Right hindlimb (tissue), 1 donor: ENCODE measurements at regions not wholly inside any gene's neighbourhood (a gene's known extent, or its start where the extent isn't known, plus 50 kb on each side); places are given as distances from the start of the nearest gene placed in this dataset.
"Not testable (repeated sequence)": the region's sequence is repeated elsewhere in the genome, so short reads cannot be mapped to it uniquely, and the experiment has no call there.

ENCODE experiments used
- DNase-seq: peaks from one replicate; pipeline ENCODE4 v3.0.0-alpha.2; 2018

GRCh38 chr6:140354296-140354695 lies 979.8 kb upstream of the CITED2 start:
- DNase-seq = no peak

GRCh38 chr6:140353536-140353935 lies 979.1 kb upstream of the CITED2 start:
- no peak for DNase-seq

- no peak for DNase-seq
Measured at GRCh38 chr6:140346428-140346827, 972.0 kb upstream of the CITED2 start.

GRCh38 chr6:140345935-140346334 lies 971.5 kb upstream of the CITED2 start:
- DNase-seq = no peak

GRCh38 chr6:140344142-140344913 lies 969.9 kb upstream of the CITED2 start:
- DNase-seq = no peak

GRCh38 chr6:140343128-140343527 lies 968.7 kb upstream of the CITED2 start:
- no peak for DNase-seq

GRCh38 chr6:140341272-140341671 lies 966.8 kb upstream of the CITED2 start:
- no peak for DNase-seq

GRCh38 chr6:140340795-140341194 lies 966.3 kb upstream of the CITED2 start:
- no peak for DNase-seq

GRCh38 chr6:140339084-140339483 lies 964.6 kb upstream of the CITED2 start:
- DNase-seq = not testable (repeated sequence)

GRCh38 chr6:140321891-140322290 lies 947.4 kb upstream of the CITED2 start:
- no peak for DNase-seq

GRCh38 chr6:140320081-140321080 lies 945.9 kb upstream of the CITED2 start:
- no peak for DNase-seq

GRCh38 chr6:140319209-140319608 lies 944.8 kb upstream of the CITED2 start:
- DNase-seq = no peak

GRCh38 chr6:140318408-140318807 lies 944.0 kb upstream of the CITED2 start:
- no peak for DNase-seq

GRCh38 chr6:140317950-140318349 lies 943.5 kb upstream of the CITED2 start:
- no peak for DNase-seq

GRCh38 chr6:140316966-140317365 lies 942.5 kb upstream of the CITED2 start:
- no peak for DNase-seq

GRCh38 chr6:140314682-140315081 lies 940.2 kb upstream of the CITED2 start:
- no peak for DNase-seq

- DNase-seq = no peak
Measured at GRCh38 chr6:140311146-140311545, 936.7 kb upstream of the CITED2 start.

- DNase-seq = no peak
Measured at GRCh38 chr6:140303218-140303949, 928.9 kb upstream of the CITED2 start.

GRCh38 chr6:140300331-140300730 lies 925.9 kb upstream of the CITED2 start:
- DNase-seq = no peak

- DNase-seq = no peak
Measured at GRCh38 chr6:140289186-140289585, 914.7 kb upstream of the CITED2 start.

GRCh38 chr6:140285998-140286690 lies 911.7 kb upstream of the CITED2 start:
- no peak for DNase-seq

- DNase-seq = no peak
Measured at GRCh38 chr6:140285471-140285870, 911.0 kb upstream of the CITED2 start.
